Stimulated activated CD4-positive, alpha-beta T cell treated with anti-CD3 and anti-CD28 coated beads, TNF-alpha, amount 100 ng/mL, for 4 hours (primary cell): ENCODE measurements at regions not wholly inside any gene's neighbourhood (a gene's known extent, or its start where the extent isn't known, plus 50 kb on each side); places are given as distances from the start of the nearest gene placed in this dataset.

ENCODE experiments used
- DNase-seq, 3 experiments: peaks; one replicate each; pipeline ENCODE4 v3.0.0-alpha.2; 2020; ENCODE audit warnings: low read depth in 3 of 3

GRCh38 chr9:88326936-88327335 lies 61.3 kb upstream of the SPIN1 start:
- no peak for DNase-seq

GRCh38 chr9:88326015-88326414 lies 62.2 kb upstream of the SPIN1 start:
- no peak for DNase-seq

- peak in 1 of 3 experiments; percentile 13 for DNase-seq
Measured at GRCh38 chr9:88322906-88323566, 65.2 kb upstream of the SPIN1 start.

GRCh38 chr9:88321764-88322163 lies 66.5 kb upstream of the SPIN1 start:
- DNase-seq, result no peak

GRCh38 chr9:88320748-88321415 lies 67.4 kb upstream of the SPIN1 start:
- DNase-seq, result no peak

- no peak for DNase-seq
Measured at GRCh38 chr9:88319936-88320747, 68.1 kb upstream of the SPIN1 start.

- DNase-seq, result peak; percentile 34 to 48 (median 35)
Measured at GRCh38 chr9:88313364-88314220, 74.7 kb upstream of the SPIN1 start.

- DNase-seq, result no peak
Measured at GRCh38 chr9:88312517-88313103, 75.6 kb upstream of the SPIN1 start.

GRCh38 chr9:88312045-88312444 lies 76.2 kb upstream of the SPIN1 start:
- no peak for DNase-seq

GRCh38 chr9:88310310-88310980 lies 77.8 kb upstream of the SPIN1 start:
- DNase-seq, result no peak

- DNase-seq, result no peak
Measured at GRCh38 chr9:88308831-88309560, 79.2 kb upstream of the SPIN1 start.

- DNase-seq, result no peak
Measured at GRCh38 chr9:88307136-88307535, 81.1 kb upstream of the SPIN1 start.

- DNase-seq, result peak in 1 of 3 experiments; percentile 2
Measured at GRCh38 chr9:88303721-88304451, 84.4 kb upstream of the SPIN1 start.

- no peak for DNase-seq
Measured at GRCh38 chr9:88302579-88303324, 85.5 kb upstream of the SPIN1 start.

- no peak for DNase-seq
Measured at GRCh38 chr9:88300556-88300955, 87.7 kb upstream of the SPIN1 start.

- no peak for DNase-seq
Measured at GRCh38 chr9:88291856-88292255, 96.4 kb upstream of the SPIN1 start.

- DNase-seq, result no peak
Measured at GRCh38 chr9:88291056-88291455, 97.2 kb upstream of the SPIN1 start.

GRCh38 chr9:88289532-88289931 lies 98.7 kb upstream of the SPIN1 start:
- no peak for DNase-seq

GRCh38 chr9:88287972-88288371 lies 100.3 kb upstream of the SPIN1 start:
- DNase-seq, result no peak
